ENCODE measurements at regions not wholly inside any gene's neighbourhood (a gene's known extent, or its start where the extent isn't known, plus 50 kb on each side); places are given as distances from the start of the nearest gene placed in this dataset.

- no TSS peak for BruUV-seq (replicated peaks)
- peak; percentile 71 for TF ChIP-seq CTCF (IDR thresholded peaks at IDR 0.05; ENCODE audit: unreplicated experiment)
- ChIA-PET POLR2A (no interaction called here), CTCF (interaction anchor here (0.5 to 1.5 kb wide), 5 partner anchors 25 to 1141 kb away, joined by 3 to 4 read pairs (median 3); no protein-coding TSS in a partner anchor)
- no peaks in the 10 kb centered on the region for H3K4me1 Mint-ChIP-seq (ENCODE audit: insufficient read depth, unreplicated experiment)
- H3K27ac Mint-ChIP-seq (ENCODE audit: low read depth, unreplicated experiment), result no peak overlapping the region
- H3K9me3 Mint-ChIP-seq (ENCODE audit: unreplicated experiment), result no peaks in the 10 kb centered on the region
- H3K27me3 Mint-ChIP-seq (ENCODE audit: insufficient read depth, unreplicated experiment), result peaks cover 61% of the 10 kb centered on the region
- H3K36me3 Mint-ChIP-seq (ENCODE audit: insufficient read depth, unreplicated experiment), result no peaks in the 10 kb centered on the region
- intact Hi-C loops (cut with micrococcal nuclease), result loop anchor here (1.0 to 10.0 kb wide), 4 partner anchors 448 to 1918 kb away; no protein-coding TSS in a partner anchor
- H3K4me3 Mint-ChIP-seq (ENCODE audit: unreplicated experiment), result no peak overlapping the region
- peak; percentile 63 for DNase-seq (ENCODE audit: unreplicated experiment)
These were observed 467.3 kb downstream of the KCNJ2 start for GRCh38 chr17:70636517-70637133.

- no peak for TF ChIP-seq CTCF (IDR thresholded peaks at IDR 0.05; ENCODE audit: unreplicated experiment)
These were observed 472.7 kb downstream of the KCNJ2 start for GRCh38 chr17:70642059-70642458.

GRCh38 chr17:70644096-70644495 is 474.8 kb downstream of the KCNJ2 start:
- Mint-ChIP-seq H3K9me3 (ENCODE audit: unreplicated experiment) (no peaks in the 10 kb centered on the region), H3K36me3 (ENCODE audit: insufficient read depth, unreplicated experiment) (no peaks in the 10 kb centered on the region), H3K4me3 (ENCODE audit: unreplicated experiment) (no peak overlapping the region), H3K27me3 (ENCODE audit: insufficient read depth, unreplicated experiment) (peaks cover 61% of the 10 kb centered on the region), H3K27ac (ENCODE audit: low read depth, unreplicated experiment) (no peak overlapping the region), H3K4me1 (ENCODE audit: insufficient read depth, unreplicated experiment) (no peaks in the 10 kb centered on the region)
- intact Hi-C loops (cut with micrococcal nuclease), result no loop called here
- no TSS peak for BruUV-seq (replicated peaks)
- POLR2A ChIA-PET, result no interaction called here
- CTCF ChIA-PET, result no interaction called here
- DNase-seq (ENCODE audit: unreplicated experiment), result no peak
- no peak for TF ChIP-seq CTCF (IDR thresholded peaks at IDR 0.05; ENCODE audit: unreplicated experiment)

More at GRCh38 chr17:70642059-70642458, 472.7 kb downstream of the KCNJ2 start:
- DNase-seq (ENCODE audit: unreplicated experiment), result no peak
- CTCF ChIA-PET, result interaction anchor here (1.1 kb wide), 1 partner anchor 17 kb away, joined by 3 read pairs; no protein-coding TSS in a partner anchor
- Mint-ChIP-seq H3K27me3 (ENCODE audit: insufficient read depth, unreplicated experiment) (peaks cover 56% of the 10 kb centered on the region), H3K27ac (ENCODE audit: low read depth, unreplicated experiment) (no peak overlapping the region), H3K4me3 (ENCODE audit: unreplicated experiment) (no peak overlapping the region), H3K9me3 (ENCODE audit: unreplicated experiment) (no peaks in the 10 kb centered on the region), H3K36me3 (ENCODE audit: insufficient read depth, unreplicated experiment) (no peaks in the 10 kb centered on the region), H3K4me1 (ENCODE audit: insufficient read depth, unreplicated experiment) (no peaks in the 10 kb centered on the region)
- BruUV-seq (replicated peaks), result no TSS peak
- POLR2A ChIA-PET, result no interaction called here
- intact Hi-C loops (cut with micrococcal nuclease), result no loop called here

GRCh38 chr17:70646673-70647072 is 477.3 kb downstream of the KCNJ2 start:
- H3K27ac Mint-ChIP-seq (ENCODE audit: low read depth, unreplicated experiment), result no peak overlapping the region
- ChIA-PET CTCF (interaction anchor here (0.5 to 0.7 kb wide), 3 partner anchors 396 to 607 kb away, joined by 3 to 5 read pairs (median 3); no protein-coding TSS in a partner anchor), POLR2A (no interaction called here)
- no peaks in the 10 kb centered on the region for H3K9me3 Mint-ChIP-seq (ENCODE audit: unreplicated experiment)
- TF ChIP-seq CTCF (IDR thresholded peaks at IDR 0.05; ENCODE audit: unreplicated experiment), result no peak
- intact Hi-C loops (cut with micrococcal nuclease), result no loop called here
- no peaks in the 10 kb centered on the region for H3K36me3 Mint-ChIP-seq (ENCODE audit: insufficient read depth, unreplicated experiment)
- no peak for DNase-seq (ENCODE audit: unreplicated experiment)
- H3K4me1 Mint-ChIP-seq (ENCODE audit: insufficient read depth, unreplicated experiment), result no peaks in the 10 kb centered on the region
- no TSS peak for BruUV-seq (replicated peaks)
- H3K27me3 Mint-ChIP-seq (ENCODE audit: insufficient read depth, unreplicated experiment), result peaks cover 58% of the 10 kb centered on the region
- H3K4me3 Mint-ChIP-seq (ENCODE audit: unreplicated experiment), result no peak overlapping the region

Data from MCF 10A (cell line).